H1 (cell line): ENCODE measurements at regions not wholly inside any gene's neighbourhood (a gene's known extent, or its start where the extent isn't known, plus 50 kb on each side); places are given as distances from the start of the nearest gene placed in this dataset.

Source experiments
- CTCF ChIA-PET: fragments of 300-600 bp; sonication (Branson Sonifier 250); formaldehyde crosslinking; loops from one replicate; lab custom pipeline; 2021; ENCODE audit not compliant: partially characterized antibody; lab: Charles Lee
- POLR2A ChIA-PET: fragments of 300-600 bp; sonication (Branson Sonifier 250); formaldehyde crosslinking; loops from one replicate; lab custom pipeline; 2021; ENCODE audit warnings: inconsistent platforms; ENCODE audit not compliant: partially characterized antibody; lab: Charles Lee
- DNase-seq, 2 experiments: peaks; one replicate each; pipeline versions ENCODE4 v3.0.0 to v3.0.0-alpha.2; 2010 to 2022; ENCODE audit warnings: low spot score in 2 of 2, low read depth in 1 of 2, mixed read lengths in 1 of 2
- FAIRE-seq: peaks from 2 replicates; lab custom pipeline; 2011; peaks lifted over from hg19 to GRCh38; lab: Jason Lieb, UNC
- H2AFZ ChIP-seq: 2 replicates; pipeline ENCODE4 v1.8.1; 2012; ENCODE audit warnings: low read length, inconsistent platforms
- H2AK5ac ChIP-seq: 2 replicates; pipeline ENCODE4 v1.6.1; 2013; ENCODE audit warnings: low read depth, low read length
- H2BK120ac ChIP-seq: replicated peaks from 2 replicates; pipeline ENCODE3; 2013; ENCODE audit warnings: low read depth, low read length, inconsistent platforms
- H2BK12ac ChIP-seq: 2 replicates; pipeline ENCODE4 v1.6.1; 2013; ENCODE audit warnings: low read depth, low read length
- H2BK15ac ChIP-seq: 2 replicates; pipeline ENCODE4 v1.6.1; 2013; ENCODE audit warnings: low read length
- H2BK20ac ChIP-seq: 2 replicates; pipeline ENCODE4 v1.6.1; 2013; ENCODE audit warnings: low read length
- H2BK5ac ChIP-seq: 2 replicates; pipeline ENCODE4 v1.6.1; 2013; ENCODE audit warnings: low read depth, low read length
- H3K14ac ChIP-seq: 2 replicates; pipeline ENCODE4 v1.6.1; 2013; ENCODE audit warnings: inconsistent platforms; ENCODE audit not compliant: insufficient read length
- H3K18ac ChIP-seq: 2 replicates; pipeline ENCODE4 v1.6.1; 2013; ENCODE audit warnings: low read length; ENCODE audit errors: extremely low read depth
- H3K23ac ChIP-seq: 2 replicates; pipeline ENCODE4 v1.6.1; 2013; ENCODE audit warnings: inconsistent platforms; ENCODE audit not compliant: insufficient read length
- H3K23me2 ChIP-seq: 2 replicates; pipeline ENCODE4 v1.6.1; 2013; ENCODE audit warnings: low read depth, low read length
- H3K27ac ChIP-seq: 2 replicates; pipeline ENCODE4 v1.6.1; 2011; ENCODE audit warnings: low read depth, low read length, inconsistent platforms
- H3K27me3 ChIP-seq, 4 experiments: replicated peaks in 1 of 4; 1 replicate in 1 of 4; 2 replicates in 3 of 4; pipeline versions ENCODE4 v1.6.1 to v1.8.1; 2011 to 2013; ENCODE audit warnings: low read length in 3 of 4, mild to moderate bottlenecking in 3 of 4, inconsistent platforms in 2 of 4, mixed read lengths in 2 of 4, moderate library complexity in 1 of 4; ENCODE audit not compliant: control insufficient read depth in 3 of 4, insufficient read depth in 3 of 4; ENCODE audit errors: extremely low read depth in 1 of 4
- H3K36me3 ChIP-seq, 4 experiments: 2 replicates each; pipeline versions ENCODE4 v1.6.1 to v1.8.1; 2011 to 2013; ENCODE audit warnings: mild to moderate bottlenecking in 4 of 4, low read length in 3 of 4, moderate library complexity in 2 of 4, control low read depth in 1 of 4, inconsistent platforms in 1 of 4; ENCODE audit not compliant: insufficient read depth in 4 of 4, control insufficient read depth in 2 of 4
- H3K4ac ChIP-seq: replicated peaks from 2 replicates; pipeline ENCODE3; 2013; ENCODE audit warnings: low read length, low read depth, mixed read lengths, inconsistent platforms; ENCODE audit not compliant: insufficient read length
- H3K4me1 ChIP-seq, 4 experiments: replicated peaks in 1 of 4; 1 replicate in 1 of 4; 2 replicates in 3 of 4; pipeline versions ENCODE4 v1.6.1 to v1.8.1; 2011 to 2013; ENCODE audit warnings: low read length in 3 of 4, inconsistent platforms in 2 of 4, mixed read lengths in 1 of 4; ENCODE audit not compliant: insufficient read depth in 4 of 4, control insufficient read depth in 3 of 4
- H3K4me2 ChIP-seq, 2 experiments: 2 replicates each; pipeline versions ENCODE4 v1.6.1 to v1.8.1; 2011 to 2013; ENCODE audit warnings: low read depth in 2 of 2, low read length in 2 of 2, control low read depth in 1 of 2, inconsistent platforms in 1 of 2, mild to moderate bottlenecking in 1 of 2; ENCODE audit not compliant: insufficient read depth in 1 of 2
- H3K4me3 ChIP-seq, 4 experiments: fragments of 200-600, 300-600 bp in 1 of 4; sonication (generic), shearing (Covaris generic), sonication (Bioruptor Twin) in 1 of 4; 2 replicates each; pipeline versions ENCODE4 v1.5.1 to v1.8.1; 2011 to 2016; ENCODE audit warnings: low read length in 4 of 4, low read depth in 3 of 4, control low read depth in 2 of 4, inconsistent platforms in 2 of 4, mild to moderate bottlenecking in 2 of 4, mixed read lengths in 1 of 4, moderate library complexity in 1 of 4; ENCODE audit not compliant: insufficient read depth in 2 of 4; ENCODE audit errors: extremely low read depth in 1 of 4
- H3K56ac ChIP-seq: replicated peaks from 2 replicates; pipeline ENCODE3; 2013; ENCODE audit warnings: low read depth, mild to moderate bottlenecking, mixed read lengths, low read length, inconsistent platforms; ENCODE audit not compliant: insufficient read length
- H3K79me1 ChIP-seq: 2 replicates; pipeline ENCODE4 v1.6.1; 2013; ENCODE audit warnings: low read depth, low read length, control low read depth
- H3K79me2 ChIP-seq, 2 experiments: 2 replicates each; pipeline versions ENCODE4 v1.6.1 to v1.8.1; 2012 to 2013; ENCODE audit warnings: low read length in 2 of 2, mild to moderate bottlenecking in 2 of 2, inconsistent platforms in 1 of 2; ENCODE audit not compliant: insufficient read depth in 2 of 2, control insufficient read depth in 1 of 2
- H3K9ac ChIP-seq, 4 experiments: replicated peaks in 1 of 4; 1 replicate in 1 of 4; 2 replicates in 3 of 4; pipeline versions ENCODE4 v1.6.1 to v1.8.1; 2011 to 2013; ENCODE audit warnings: low read depth in 3 of 4, low read length in 3 of 4, control low read depth in 2 of 4, mild to moderate bottlenecking in 2 of 4, moderate library complexity in 2 of 4, inconsistent platforms in 1 of 4; ENCODE audit errors: extremely low read depth in 1 of 4
- H3K9me3 ChIP-seq, 2 experiments: 2 replicates each; pipeline versions ENCODE4 v1.6.1 to v1.8.1; 2012 to 2013; ENCODE audit warnings: mild to moderate bottlenecking in 2 of 2, moderate library complexity in 2 of 2, control low read depth in 1 of 2, inconsistent platforms in 1 of 2, low read depth in 1 of 2, low read length in 1 of 2, mixed read lengths in 1 of 2; ENCODE audit not compliant: insufficient read depth in 2 of 2
- H4K20me1 ChIP-seq, 2 experiments: replicated peaks in 1 of 2; 2 replicates each; pipeline versions ENCODE3 to v1.8.1; 2011 to 2013; ENCODE audit warnings: inconsistent platforms in 2 of 2, low read length in 2 of 2, mild to moderate bottlenecking in 1 of 2; ENCODE audit not compliant: insufficient read depth in 2 of 2, control insufficient read depth in 1 of 2
- H4K5ac ChIP-seq: 2 replicates; pipeline ENCODE4 v1.6.1; 2013; ENCODE audit warnings: low read length, low read depth, mixed read lengths, inconsistent platforms; ENCODE audit not compliant: insufficient read length
- H4K8ac ChIP-seq: 2 replicates; pipeline ENCODE4 v1.8.0; 2013; ENCODE audit warnings: mild to moderate bottlenecking, moderate library complexity, low read length, inconsistent platforms; ENCODE audit not compliant: insufficient read depth; ENCODE audit errors: extremely low read depth
- H4K91ac ChIP-seq: replicated peaks from 2 replicates; pipeline ENCODE3; 2013; ENCODE audit warnings: low read length, mixed read lengths, inconsistent platforms; ENCODE audit not compliant: insufficient read length
- ASH2L ChIP-seq: fragments of 200-600, 300-600 bp; sonication (generic); IDR thresholded peaks from one replicate; pipeline ENCODE4 v1.7.1; 2017; ENCODE audit warnings: low read length
- ATF2 ChIP-seq: IDR thresholded peaks from 2 replicates; pipeline ENCODE4 v1.6.1; 2012; ENCODE audit warnings: low read length, inconsistent platforms
- ATF3 ChIP-seq: IDR thresholded peaks from 2 replicates; pipeline ENCODE4 v1.6.1; 2011; ENCODE audit warnings: low read depth, mild to moderate bottlenecking, low read length; ENCODE audit not compliant: insufficient read depth
- FOSL1 ChIP-seq: IDR thresholded peaks from 2 replicates; pipeline ENCODE4 v1.6.1; 2011; ENCODE audit warnings: mild to moderate bottlenecking, low read depth, low read length, moderate library complexity; ENCODE audit not compliant: insufficient read depth
- HDAC6 ChIP-seq: IDR thresholded peaks from one replicate; pipeline ENCODE4 v1.7.1; 2012; ENCODE audit warnings: low read depth, mild to moderate bottlenecking, inconsistent platforms, low read length, moderate library complexity
- MAX ChIP-seq: IDR thresholded peaks from 2 replicates; pipeline ENCODE4 v1.6.1; 2012; ENCODE audit warnings: inconsistent platforms
- PHF8 ChIP-seq: fragments of 200-600 bp; sonication (generic); conservative IDR thresholded peaks from 2 replicates; pipeline ENCODE4 v1.7.1; 2012; ENCODE audit warnings: low read depth, mild to moderate bottlenecking, inconsistent platforms, low read length, moderate library complexity
- RXRA ChIP-seq: IDR thresholded peaks from 2 replicates; pipeline ENCODE4 v1.6.1; 2011; ENCODE audit warnings: low read depth, mild to moderate bottlenecking, low read length, moderate library complexity; ENCODE audit not compliant: insufficient read depth
- TAF7 ChIP-seq: optimal IDR thresholded peaks from 2 replicates; pipeline ENCODE3; 2011; ENCODE audit warnings: low read depth, mild to moderate bottlenecking, inconsistent platforms, low read length, moderate library complexity, borderline replicate concordance
- TCF12 ChIP-seq: IDR thresholded peaks from 2 replicates; pipeline ENCODE4 v1.6.1; 2011; ENCODE audit warnings: low read depth, mild to moderate bottlenecking, low read length
- WGBS, 2 experiments: shearing (Covaris generic) in 1 of 2; methylation state at CpG; one replicate each; pipeline versions ENCODE4 v1.1.6 to v1.1.7; 2013 to 2015; ENCODE audit warnings: low lambda C conversion rate in 2 of 2, mixed read lengths in 2 of 2, inconsistent platforms in 1 of 2, low coverage in 1 of 2, missing lambda C conversion rate in 1 of 2; ENCODE audit not compliant: insufficient replicate concordance in 2 of 2, insufficient coverage in 1 of 2, insufficient read length in 1 of 2; ENCODE audit errors: extremely low coverage in 1 of 2, missing lambda C conversion rate in 1 of 2; 5-methylcytosine and 5-hydroxymethylcytosine counted together

DNA sequence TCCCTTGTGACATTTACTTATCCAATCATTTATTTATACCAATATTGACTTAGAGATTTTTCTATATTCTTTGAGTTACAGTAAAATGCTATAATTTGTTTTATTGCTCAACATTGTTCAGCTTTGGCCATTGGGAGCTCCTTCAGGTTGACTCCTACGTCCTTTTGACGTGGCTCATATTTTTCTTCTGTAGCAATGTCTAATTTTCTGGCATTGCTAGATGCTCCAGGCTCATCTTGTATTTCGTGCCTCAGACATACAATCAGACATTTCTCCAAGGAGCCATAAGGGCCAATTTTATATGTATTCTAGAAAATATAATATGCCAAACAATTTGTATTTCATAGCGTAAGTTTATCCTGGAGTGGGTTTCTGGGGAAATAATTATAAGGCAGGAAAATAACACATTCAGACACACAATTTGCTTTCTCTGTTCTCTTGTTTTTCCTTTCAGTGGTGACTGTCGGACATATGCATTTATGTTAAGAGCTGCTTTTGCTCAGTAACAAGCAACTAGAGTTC, 355.1 kb upstream of the MON1B start:
- POLR2A ChIA-PET, result interaction anchor here (0.7 kb wide), 1 partner anchor 397 kb away, joined by 3 read pairs; no protein-coding TSS in a partner anchor
- FAIRE-seq, result no peak
- CTCF ChIA-PET, result interaction anchor here (0.9 to 2.6 kb wide), 2 partner anchors 9 to 13 kb away, joined by 3 to 6 read pairs; no protein-coding TSS in a partner anchor

More for the DNA sequence above, 355.1 kb upstream of the MON1B start:
- H3K27ac ChIP-seq, result no peak overlapping the region
- no peaks in the 10 kb centered on the region for H3K23me2 ChIP-seq
- no peak overlapping the region for H4K91ac ChIP-seq
- H3K56ac ChIP-seq, result no peak overlapping the region
- H3K9me3 ChIP-seq, result no peaks in the 10 kb centered on the region
- H3K9ac ChIP-seq, result no peak overlapping the region
- no peak overlapping the region for H2AFZ ChIP-seq
- H3K4me2 ChIP-seq, result no peak overlapping the region
- no peaks in the 10 kb centered on the region for H3K79me2 ChIP-seq
- 95% methylated on average over 5 of the region's 5 CpGs; no CpG with 5 or more reads in 1 of the 2 experiments for WGBS, 2 experiments
- no peak overlapping the region for H3K14ac ChIP-seq
- no peak overlapping the region for H3K4me3 ChIP-seq
- no peaks in the 10 kb centered on the region for H4K20me1 ChIP-seq
- no peaks in the 10 kb centered on the region for H3K79me1 ChIP-seq
- H3K27me3 ChIP-seq, result no peaks in the 10 kb centered on the region
- no peak overlapping the region for H4K8ac ChIP-seq
- no peak for TF ChIP-seq PHF8
- TF ChIP-seq RXRA, result no peak
- no peak for TF ChIP-seq TAF7
- no peak for TF ChIP-seq HDAC6
- TF ChIP-seq ASH2L, result no peak
- TF ChIP-seq FOSL1, result no peak
- TF ChIP-seq TCF12, result no peak
- no peak for TF ChIP-seq ATF3
- no peak for TF ChIP-seq ATF2
- no peak for TF ChIP-seq MAX
- TF ChIP-seq, all 59 proteins: peak for 0
- no peak overlapping the region for H2BK20ac ChIP-seq
- no peak overlapping the region for H3K18ac ChIP-seq
- H2AK5ac ChIP-seq, result no peak overlapping the region
- no peaks in the 10 kb centered on the region for H3K36me3 ChIP-seq
- DNase-seq, result no peak
- H2BK120ac ChIP-seq, result no peak overlapping the region
- H2BK5ac ChIP-seq, result no peak overlapping the region
- no peak overlapping the region for H3K4ac ChIP-seq
- H2BK15ac ChIP-seq, result no peak overlapping the region
- H2BK12ac ChIP-seq, result no peak overlapping the region
- no peak overlapping the region for H3K23ac ChIP-seq
- H3K4me1 ChIP-seq, result peaks cover 0 to 3% (median 0%) of the 10 kb centered on the region in 4 experiments; a peak in 1 of 7 replicates
- no peak overlapping the region for H4K5ac ChIP-seq
